MV-4-11 (cell line): ENCODE measurements at regions not wholly inside any gene's neighbourhood (a gene's known extent, or its start where the extent isn't known, plus 50 kb on each side); places are given as distances from the start of the nearest gene placed in this dataset.

Experiments
- DNase-seq: peaks from one replicate; lab custom pipeline; 2025; lab: John Stamatoyannopoulos, UW

DNA sequence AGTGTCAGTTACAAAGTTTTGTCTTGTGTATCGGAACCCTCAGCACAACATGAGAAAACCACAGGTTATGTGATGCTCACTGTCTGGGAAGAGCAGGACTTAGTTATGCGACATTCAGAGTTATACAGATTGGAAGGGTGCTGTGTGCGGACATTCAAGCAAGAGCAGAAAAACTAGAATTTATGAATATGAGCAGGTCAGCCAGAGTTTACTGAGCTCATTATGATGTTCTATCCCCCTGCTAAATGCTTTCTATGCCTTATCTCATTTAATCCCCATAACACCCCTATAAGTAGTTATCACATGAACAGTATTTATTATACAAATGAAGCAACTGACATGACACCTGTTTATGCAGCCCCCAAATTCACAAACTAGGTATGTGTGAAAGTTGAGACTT, 1083.2 kb downstream of the FLRT2 start:
- no peak for DNase-seq

DNA sequence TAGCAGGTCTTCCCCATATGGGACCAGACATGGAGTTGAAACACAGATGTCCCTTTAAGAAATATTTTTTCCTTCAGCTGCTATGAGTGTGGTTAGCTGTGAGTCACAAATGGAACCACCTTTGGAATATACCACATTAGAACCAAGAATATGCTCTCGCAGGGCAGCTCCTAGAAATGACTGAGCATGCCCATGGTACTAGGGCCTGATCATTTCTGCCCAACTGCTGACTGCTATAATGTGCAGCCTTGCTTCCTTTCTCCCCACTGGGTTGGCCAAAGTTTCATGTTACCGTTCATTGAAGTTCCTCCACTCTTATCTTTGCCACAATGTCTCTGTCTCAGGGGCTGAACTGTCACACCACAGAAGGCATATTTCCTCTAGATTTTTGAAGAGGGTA, 1074.6 kb downstream of the FLRT2 start:
- DNase-seq: peak; percentile 67

DNA sequence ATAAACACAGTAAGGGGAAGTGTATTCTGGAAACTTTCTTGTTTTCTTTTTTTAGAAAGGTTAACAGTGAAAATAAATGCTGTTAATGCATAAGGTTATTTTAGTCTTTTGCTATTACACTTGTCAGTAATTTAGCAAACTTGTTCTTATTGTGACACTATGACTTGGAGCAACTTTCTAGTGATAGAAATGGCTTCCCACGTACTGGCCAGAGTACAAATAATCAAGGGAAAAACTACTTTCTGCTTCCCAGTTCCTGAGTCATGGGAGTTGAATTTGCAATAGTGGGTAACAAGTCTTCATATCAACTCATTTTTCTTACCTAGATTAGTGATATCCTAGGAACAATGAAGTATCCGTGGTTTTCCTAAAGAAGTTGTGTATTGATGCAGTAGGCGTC, 1072.3 kb downstream of the FLRT2 start:
- no peak for DNase-seq

DNA sequence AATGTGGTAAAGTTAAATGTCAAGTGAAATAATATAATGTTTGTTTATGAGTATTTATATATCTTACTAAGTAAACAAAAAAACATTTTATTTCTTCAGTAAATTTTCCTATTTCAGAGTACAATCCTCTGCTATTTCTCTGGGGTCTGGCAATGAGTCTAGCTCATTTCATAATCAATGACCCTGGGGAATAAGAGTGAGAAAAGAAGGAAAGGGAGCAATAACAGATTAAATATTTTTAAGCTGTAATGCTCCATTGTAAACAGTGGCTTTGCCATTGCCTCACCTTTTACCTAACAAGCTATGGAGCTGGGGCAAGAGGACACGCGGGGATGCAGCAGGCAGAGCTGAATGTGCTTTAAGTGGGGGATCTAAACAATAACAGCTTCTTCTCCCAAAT, 1071.9 kb downstream of the FLRT2 start:
- no peak for DNase-seq

DNA sequence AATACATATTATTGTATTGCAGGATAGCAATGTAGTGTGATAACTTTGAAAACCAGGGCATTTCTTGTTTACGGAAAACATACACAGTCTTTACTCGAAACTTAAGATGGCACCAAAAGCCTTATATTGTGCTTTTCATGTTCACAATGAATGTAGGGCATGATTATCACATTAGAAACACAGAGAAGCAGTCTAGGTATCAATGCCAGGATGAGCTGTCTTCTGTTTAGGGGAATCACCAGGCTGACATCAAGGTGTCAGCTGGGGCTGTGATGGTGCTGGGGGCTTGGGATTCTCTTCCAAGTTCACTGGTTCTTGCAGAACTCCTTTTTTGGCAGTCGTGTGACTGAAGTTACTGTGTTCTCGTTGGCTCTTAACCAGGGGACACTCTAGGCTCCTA, 1067.3 kb downstream of the FLRT2 start:
- no peak for DNase-seq

DNA sequence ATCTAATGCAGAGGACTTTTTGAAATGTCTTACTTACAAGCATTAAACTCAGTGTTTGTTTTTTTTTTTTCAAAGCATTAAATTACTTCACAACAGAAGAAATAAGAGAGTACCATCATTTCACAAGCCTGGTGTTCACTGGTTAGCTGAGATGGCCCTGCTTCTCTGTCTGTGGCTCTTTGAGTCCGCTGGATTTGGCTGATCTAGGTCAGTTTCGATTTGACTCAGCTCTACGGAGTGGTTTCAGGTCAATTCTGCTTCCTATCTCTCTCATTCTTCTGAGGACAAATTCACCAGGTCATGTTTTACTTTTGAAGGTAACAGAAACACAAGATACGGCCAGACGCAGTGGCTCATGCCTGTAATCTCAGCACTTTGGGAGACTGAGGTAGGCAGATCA, 1066.1 kb downstream of the FLRT2 start:
- peak; percentile 79 for DNase-seq

DNA sequence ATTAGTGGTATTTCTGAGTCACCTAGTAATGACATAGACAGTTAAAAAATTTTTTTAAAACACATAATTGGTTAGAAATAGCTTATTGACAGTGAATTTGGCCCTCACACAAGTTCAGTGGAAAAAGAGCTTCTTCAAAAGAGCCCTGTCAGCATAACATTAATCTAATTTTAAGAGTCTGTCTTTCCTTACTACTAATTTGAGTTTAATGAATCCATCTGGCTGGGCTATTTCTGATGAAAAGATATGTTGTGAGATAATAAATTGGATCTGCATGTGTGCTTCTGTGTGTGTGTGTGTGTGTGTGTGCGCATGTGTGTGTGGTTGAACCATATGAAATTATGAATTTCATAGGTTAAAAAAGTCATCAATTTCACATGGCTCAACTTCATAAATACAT, 1045.2 kb downstream of the FLRT2 start:
- DNase-seq: no peak

DNA sequence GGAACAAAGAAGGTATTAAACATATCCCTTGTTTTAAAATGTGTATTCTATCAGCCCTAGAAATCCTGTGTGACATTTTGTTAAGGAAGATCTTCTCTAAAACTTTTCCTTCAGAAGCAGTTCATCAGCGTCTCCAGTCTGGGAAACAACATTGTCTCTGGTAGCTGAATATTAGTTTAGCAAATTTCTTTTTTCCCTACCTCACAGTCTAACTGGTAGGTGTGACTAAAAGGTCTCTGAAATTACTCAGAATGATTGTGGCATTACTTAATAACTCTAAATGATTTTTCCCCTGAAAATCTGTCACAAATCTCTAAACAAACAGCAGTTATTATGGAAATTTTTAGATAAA, 1044.8 kb downstream of the FLRT2 start:
- DNase-seq: no peak

DNA sequence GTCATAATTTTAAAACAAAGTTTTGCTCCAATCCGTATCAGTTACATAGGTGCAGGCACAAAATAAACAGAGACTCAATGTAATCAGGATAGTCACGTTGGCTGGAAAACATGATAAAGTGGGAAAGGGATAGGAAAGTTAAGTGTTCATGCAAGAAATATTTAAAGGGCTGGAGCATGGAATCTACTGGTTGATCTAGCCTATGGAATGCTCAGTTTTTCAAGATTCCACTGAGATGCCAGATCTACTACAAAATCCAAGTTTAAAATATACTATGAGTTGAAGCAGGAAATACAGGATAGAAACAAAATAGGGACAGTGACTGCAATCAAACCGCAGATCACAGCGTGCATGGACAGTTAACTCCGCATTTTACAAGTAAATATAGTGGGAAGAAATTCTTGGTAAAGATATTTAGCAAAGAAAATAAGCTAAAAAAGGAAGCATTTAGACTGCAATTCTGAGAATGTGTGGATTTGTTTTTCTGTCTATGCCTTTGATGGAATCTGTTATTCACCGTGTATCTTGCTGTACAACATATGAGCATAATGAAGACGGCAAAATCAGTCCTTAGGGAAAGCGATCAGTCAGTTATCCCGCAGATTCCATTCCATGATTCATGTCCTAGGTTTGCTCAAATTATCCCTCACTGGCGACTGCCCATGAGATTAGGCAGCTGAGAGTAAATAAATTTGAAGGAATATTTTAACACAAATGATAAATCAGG, 1044.3 kb downstream of the FLRT2 start:
- no peak for DNase-seq

DNA sequence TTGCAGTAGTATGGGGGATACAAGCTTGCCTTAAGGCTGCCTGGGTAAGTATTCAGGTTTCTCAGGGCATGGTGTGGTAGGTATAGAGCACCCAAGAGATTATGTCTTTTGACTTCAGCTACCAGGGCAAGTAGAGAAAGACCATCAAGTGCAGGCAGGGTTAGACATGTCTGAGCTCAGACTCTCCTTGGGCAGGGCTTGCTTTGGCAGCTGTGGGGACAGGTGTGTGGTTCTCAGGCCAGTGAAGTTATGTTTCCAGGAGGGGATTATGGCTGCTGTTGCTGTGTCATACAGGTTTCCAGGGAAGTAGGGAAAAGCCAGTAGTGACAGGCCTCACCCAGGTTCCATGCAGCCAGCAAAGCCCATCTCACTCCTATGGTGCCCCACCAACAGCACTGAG, 1040.4 kb downstream of the FLRT2 start:
- DNase-seq: no peak

DNA sequence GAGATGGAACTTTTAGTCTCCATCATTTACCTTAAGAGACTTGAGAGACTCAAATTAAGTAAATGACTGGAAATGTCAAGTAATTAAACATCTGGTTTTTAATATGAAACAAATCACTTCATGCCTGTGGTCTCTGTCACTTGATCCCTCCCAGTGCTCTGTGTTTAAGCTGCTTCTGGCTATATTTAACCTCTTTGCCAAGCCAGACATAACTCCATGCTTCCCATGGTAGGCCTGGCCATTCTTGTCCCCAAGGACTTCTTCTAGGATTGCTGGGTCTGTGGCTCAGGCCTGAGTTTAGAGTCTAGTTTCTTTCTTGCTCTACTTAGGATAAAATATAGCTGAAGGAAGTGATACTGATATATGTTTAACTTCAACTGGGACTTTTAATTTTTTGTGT, 1013.6 kb downstream of the FLRT2 start:
- DNase-seq: no peak

DNA sequence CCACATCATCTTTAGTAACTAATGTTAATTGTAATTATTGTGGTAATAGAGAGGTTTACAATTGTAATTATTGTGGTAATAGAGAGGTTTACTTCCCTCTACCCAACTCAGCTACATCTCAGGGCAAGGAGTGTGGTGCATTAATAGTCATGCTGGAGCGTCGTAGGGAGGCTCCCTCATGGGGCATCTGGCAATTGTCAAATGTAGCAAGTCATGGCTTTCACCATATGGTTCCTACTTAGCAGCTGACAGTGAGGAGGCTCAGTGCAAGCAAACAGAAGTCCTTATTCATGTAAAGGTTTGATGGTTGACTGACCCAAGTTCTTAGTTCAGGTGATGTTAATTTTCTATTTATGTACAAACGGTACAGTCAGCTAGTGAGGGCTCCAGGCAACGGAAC, 1012.0 kb downstream of the FLRT2 start:
- no peak for DNase-seq

DNA sequence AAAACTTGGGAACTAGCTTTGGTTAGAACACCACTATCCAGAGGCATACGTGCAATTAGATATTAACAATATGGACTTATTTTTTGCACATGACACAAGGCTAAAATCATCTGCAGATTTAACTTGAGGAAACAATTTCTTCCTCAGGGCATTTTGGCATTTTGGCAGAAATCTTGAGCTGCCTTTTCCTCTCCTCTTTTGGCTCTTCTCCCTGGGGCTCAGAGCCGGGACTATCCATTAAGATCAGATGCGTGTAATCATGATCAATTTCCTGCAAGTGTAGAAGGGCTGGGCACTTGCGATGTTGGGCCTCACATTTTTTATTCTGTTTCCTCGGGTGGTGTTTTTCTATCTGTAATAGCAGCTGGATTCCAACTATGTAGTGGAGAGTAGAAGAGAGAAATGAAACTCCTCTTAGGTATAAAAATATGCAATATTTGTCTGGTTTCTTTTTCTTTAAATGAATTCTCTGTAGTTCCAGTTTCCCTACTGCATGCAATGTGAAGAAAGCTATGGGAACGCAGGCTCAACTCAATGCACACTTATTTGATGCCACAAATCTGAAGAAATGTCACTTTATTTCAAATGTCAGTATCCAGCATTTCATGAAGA, 1010.8 kb downstream of the FLRT2 start:
- peak; percentile 5 for DNase-seq

DNA sequence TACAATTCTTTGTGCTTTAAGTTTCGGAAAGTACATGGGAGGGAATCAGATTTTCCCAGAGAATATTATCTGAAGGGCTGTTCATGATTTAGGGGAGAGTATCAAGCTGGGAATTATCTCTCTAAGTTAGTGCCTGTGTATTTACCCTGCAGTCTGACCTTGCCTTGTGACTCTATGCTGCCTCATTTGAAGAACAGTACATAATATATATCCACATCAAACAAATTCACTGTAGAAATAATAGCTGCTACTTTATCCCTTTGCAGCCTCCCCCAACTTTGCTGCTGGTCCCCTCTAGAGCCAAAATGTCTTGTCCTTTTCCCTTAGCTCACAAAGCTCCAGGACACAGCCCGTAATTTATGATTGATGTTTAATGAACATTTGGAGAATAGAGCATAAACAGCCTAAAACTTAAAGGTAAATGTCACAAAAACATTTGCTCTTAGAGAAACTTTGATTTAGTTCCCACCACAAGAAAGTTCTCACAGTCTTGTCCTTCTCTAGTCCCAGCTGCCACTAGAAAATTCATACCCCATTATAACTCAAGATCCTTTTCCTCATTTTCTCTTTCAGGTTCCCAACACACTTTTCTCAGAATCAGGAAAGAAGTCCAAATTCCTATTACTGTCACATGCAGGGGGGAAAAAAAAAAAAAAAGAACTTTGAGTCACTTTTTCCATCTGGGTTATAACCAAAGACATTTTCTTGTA, 1009.6 kb downstream of the FLRT2 start:
- no peak for DNase-seq

DNA sequence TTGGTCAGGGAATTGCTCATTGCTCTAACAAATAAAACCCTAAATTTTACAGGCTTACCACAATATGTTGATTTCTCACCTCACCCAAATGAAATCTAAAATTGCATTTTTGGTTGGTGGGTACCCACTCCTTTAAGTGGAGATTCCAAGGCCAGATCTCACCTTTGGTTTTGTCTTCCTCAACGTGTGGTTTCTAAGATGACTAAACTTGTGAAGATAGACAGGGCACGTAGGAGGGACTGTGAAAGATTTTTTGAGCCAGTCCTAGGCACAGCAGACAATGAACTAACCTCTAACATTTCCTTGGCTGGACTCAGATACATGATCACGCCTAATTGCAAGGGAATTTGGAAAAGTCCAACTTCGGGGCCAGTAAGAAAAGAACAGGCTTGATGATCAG, 1003.9 kb downstream of the FLRT2 start:
- no peak for DNase-seq

DNA sequence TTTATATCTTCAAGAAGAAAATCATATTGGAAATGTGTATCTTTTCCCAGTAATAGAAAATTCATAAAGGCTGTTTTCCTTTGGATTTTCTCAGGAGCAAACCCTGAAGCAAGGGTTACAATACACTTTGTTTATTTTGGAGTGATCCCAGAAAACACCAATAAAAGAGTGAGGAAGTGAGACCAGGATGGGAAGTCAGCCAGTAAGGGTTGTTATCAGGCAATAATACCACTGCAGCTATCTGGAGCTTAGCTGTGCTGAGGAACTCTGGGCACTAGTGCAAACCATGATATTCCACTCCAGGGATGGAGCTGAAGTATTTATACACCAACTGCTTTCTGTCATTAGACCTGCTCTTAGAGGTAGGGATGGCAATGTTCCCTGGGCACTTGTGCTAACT, 1002.3 kb downstream of the FLRT2 start:
- no peak for DNase-seq

DNA sequence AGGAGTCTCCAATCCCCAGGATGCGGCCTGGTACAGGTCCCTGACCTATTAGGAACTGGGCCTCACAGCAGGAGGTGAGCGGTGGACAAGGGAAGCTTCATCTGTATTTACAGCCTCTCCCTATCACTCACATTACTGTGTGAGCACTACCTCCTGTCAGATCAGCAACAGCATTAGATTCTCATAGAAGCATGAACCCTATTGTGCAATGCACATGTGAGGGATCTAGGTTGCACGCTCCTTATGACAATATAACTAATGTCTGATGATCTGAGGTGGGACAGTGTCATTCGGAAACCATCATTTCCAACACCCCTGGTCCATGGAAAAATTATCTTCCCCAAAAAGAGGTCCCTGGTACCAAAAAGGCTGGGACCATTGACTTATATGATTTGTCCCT, 1000.5 kb downstream of the FLRT2 start:
- DNase-seq: no peak

DNA sequence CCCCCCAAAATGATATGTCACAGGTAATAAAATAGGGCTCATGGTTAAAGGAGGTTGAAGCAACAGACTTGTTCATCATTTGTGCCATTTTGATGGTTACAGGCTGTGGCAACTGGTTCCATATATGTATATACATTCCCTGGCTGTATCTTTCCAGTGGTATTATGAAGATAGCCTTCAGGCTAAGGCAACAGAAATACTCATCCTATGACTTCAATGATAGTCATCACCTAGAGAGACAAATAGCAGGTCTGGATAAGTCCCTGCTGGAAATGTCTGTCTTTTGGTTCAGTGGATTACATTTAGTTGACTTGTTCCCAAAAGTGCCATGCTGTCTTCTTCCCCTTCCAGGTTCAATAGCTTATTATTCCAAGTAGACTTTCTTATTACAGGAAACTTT, 997.4 kb downstream of the FLRT2 start:
- DNase-seq: no peak

DNA sequence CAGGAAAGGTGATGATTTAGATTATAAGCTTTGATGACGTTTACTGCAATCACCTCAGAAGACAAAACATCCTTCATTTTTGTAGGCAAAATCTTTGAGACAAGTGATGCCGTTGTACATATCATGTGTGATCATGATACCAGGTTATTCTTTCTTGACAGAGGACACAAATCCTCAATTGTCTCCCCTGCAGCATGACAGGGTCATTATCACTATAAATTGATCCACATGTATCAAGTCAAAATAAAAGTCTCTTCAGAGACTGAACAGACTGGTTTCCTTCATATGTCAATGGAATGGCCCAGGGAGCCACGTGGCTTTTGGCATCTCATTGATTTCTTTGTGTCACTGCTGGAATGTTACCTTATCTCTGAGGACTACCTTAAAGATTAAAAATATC, 995.7 kb downstream of the FLRT2 start:
- no peak for DNase-seq

DNA sequence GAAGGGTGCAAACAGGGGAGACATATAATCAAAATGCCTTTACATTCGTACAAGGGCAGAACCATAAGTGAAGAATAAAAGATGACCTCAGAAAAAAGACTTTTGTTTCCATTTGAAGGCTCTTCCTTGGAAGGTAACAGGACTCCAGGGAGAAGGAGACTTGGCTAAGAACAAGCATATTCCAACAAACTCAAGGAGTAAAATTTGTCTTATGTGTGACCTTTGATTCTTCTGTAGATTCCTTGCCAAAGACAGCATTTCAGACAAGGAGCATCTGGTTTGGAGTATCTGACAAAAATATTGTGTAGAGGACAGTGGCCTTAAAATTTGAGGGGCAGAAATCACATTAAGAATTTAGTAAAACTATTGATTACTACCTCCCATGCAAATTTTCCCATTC, 991.9 kb downstream of the FLRT2 start:
- no peak for DNase-seq

DNA sequence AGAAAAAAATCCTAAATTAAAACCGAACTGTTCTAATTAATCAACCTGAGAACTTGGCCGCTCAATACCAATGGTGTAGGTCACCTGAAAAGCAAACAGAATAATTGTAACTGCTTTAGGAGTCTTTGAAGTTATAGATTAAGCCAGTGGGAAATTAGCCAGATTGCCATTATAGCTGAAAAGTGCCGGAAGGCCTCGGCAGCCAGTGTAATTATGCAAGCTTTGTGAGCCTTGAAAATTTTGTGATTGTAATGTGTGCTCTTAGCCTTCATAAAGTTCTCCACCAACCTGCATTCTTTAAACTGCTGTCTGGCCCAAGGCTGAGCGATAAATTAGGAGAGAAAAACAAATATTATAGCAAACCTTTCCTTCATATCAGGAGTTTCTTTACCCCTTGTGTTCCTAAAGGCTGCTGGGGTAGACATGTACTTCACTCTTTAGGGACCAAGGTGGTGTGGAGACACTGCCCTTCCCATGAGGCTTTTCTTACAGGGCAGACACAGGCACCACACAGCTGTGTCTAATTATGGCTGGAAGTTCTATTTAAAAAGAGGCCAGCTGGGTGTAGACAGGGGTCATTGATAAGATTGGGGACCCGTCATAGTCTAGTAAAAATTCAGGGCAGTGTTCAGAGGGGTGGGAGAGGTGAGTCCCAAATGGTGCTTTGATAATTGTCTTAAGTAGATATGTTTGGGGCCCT, 991.2 kb downstream of the FLRT2 start:
- no peak for DNase-seq

DNA sequence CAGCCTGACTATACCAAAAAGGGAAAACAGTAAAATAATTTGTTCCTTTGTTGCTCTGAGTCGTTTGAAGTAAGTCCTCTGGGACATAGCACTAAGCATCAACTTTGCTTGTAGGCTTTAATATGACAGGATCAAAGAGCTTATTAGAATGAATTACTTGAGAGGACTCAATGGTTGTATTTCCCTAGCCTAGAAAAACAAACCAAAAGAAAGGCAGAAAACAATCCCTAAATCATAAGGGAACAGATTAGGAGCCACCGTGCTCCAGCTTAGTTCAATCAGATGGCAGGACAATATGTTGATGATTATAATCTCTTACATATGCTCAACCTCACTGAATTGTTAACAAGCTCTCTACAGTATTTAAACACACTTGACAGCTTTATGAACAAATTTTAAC, 988.4 kb downstream of the FLRT2 start:
- no peak for DNase-seq

DNA sequence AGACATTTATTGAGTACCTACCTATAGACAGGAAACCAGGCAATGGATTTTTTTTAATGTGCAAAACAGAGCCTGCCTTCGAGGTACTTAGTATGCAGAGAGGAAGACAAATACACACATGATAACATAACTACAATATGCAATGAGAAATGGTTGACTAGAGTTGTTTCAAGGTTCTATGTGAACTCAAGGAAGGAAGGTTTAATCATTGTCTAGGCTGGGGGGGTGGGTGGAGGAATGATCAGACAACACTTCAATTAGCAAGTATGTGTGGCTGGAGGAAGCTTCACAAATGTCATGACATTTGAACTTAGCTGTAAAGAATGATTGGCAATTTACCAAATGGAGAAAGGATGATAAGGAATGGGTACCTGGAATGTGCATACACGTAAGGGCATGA, 985.3 kb downstream of the FLRT2 start:
- DNase-seq: no peak
